H1 (cell line): ENCODE measurements at regions not wholly inside any gene's neighbourhood (a gene's known extent, or its start where the extent isn't known, plus 50 kb on each side); places are given as distances from the start of the nearest gene placed in this dataset.
A peak's percentile ranks its signal among the peaks of the same experiment; 100 is the strongest.

Experiments used
- CTCF ChIA-PET: fragments of 300-600 bp; sonication (Branson Sonifier 250); formaldehyde crosslinking; loops from one replicate; lab custom pipeline; 2021; ENCODE audit not compliant: partially characterized antibody; lab: Charles Lee
- POLR2A ChIA-PET: fragments of 300-600 bp; sonication (Branson Sonifier 250); formaldehyde crosslinking; loops from one replicate; lab custom pipeline; 2021; ENCODE audit warnings: inconsistent platforms; ENCODE audit not compliant: partially characterized antibody; lab: Charles Lee
- DNase-seq, 2 experiments: peaks; one replicate each; pipeline versions ENCODE4 v3.0.0 to v3.0.0-alpha.2; 2010 to 2022; ENCODE audit warnings: low spot score in 2 of 2, low read depth in 1 of 2, mixed read lengths in 1 of 2
- FAIRE-seq: peaks from 2 replicates; lab custom pipeline; 2011; peaks lifted over from hg19 to GRCh38; lab: Jason Lieb, UNC
- H2AFZ ChIP-seq: 2 replicates; pipeline ENCODE4 v1.8.1; 2012; ENCODE audit warnings: low read length, inconsistent platforms
- H2AK5ac ChIP-seq: 2 replicates; pipeline ENCODE4 v1.6.1; 2013; ENCODE audit warnings: low read depth, low read length
- H2BK120ac ChIP-seq: replicated peaks from 2 replicates; pipeline ENCODE3; 2013; ENCODE audit warnings: low read depth, low read length, inconsistent platforms
- H2BK12ac ChIP-seq: 2 replicates; pipeline ENCODE4 v1.6.1; 2013; ENCODE audit warnings: low read depth, low read length
- H2BK15ac ChIP-seq: 2 replicates; pipeline ENCODE4 v1.6.1; 2013; ENCODE audit warnings: low read length
- H2BK20ac ChIP-seq: 2 replicates; pipeline ENCODE4 v1.6.1; 2013; ENCODE audit warnings: low read length
- H2BK5ac ChIP-seq: 2 replicates; pipeline ENCODE4 v1.6.1; 2013; ENCODE audit warnings: low read depth, low read length
- H3K14ac ChIP-seq: 2 replicates; pipeline ENCODE4 v1.6.1; 2013; ENCODE audit warnings: inconsistent platforms; ENCODE audit not compliant: insufficient read length
- H3K18ac ChIP-seq: 2 replicates; pipeline ENCODE4 v1.6.1; 2013; ENCODE audit warnings: low read length; ENCODE audit errors: extremely low read depth
- H3K23ac ChIP-seq: 2 replicates; pipeline ENCODE4 v1.6.1; 2013; ENCODE audit warnings: inconsistent platforms; ENCODE audit not compliant: insufficient read length
- H3K23me2 ChIP-seq: 2 replicates; pipeline ENCODE4 v1.6.1; 2013; ENCODE audit warnings: low read depth, low read length
- H3K27ac ChIP-seq: 2 replicates; pipeline ENCODE4 v1.6.1; 2011; ENCODE audit warnings: low read depth, low read length, inconsistent platforms
- H3K27me3 ChIP-seq, 4 experiments: replicated peaks in 1 of 4; 1 replicate in 1 of 4; 2 replicates in 3 of 4; pipeline versions ENCODE4 v1.6.1 to v1.8.1; 2011 to 2013; ENCODE audit warnings: low read length in 3 of 4, mild to moderate bottlenecking in 3 of 4, inconsistent platforms in 2 of 4, mixed read lengths in 2 of 4, moderate library complexity in 1 of 4; ENCODE audit not compliant: control insufficient read depth in 3 of 4, insufficient read depth in 3 of 4; ENCODE audit errors: extremely low read depth in 1 of 4
- H3K36me3 ChIP-seq, 4 experiments: 2 replicates each; pipeline versions ENCODE4 v1.6.1 to v1.8.1; 2011 to 2013; ENCODE audit warnings: mild to moderate bottlenecking in 4 of 4, low read length in 3 of 4, moderate library complexity in 2 of 4, control low read depth in 1 of 4, inconsistent platforms in 1 of 4; ENCODE audit not compliant: insufficient read depth in 4 of 4, control insufficient read depth in 2 of 4
- H3K4ac ChIP-seq: replicated peaks from 2 replicates; pipeline ENCODE3; 2013; ENCODE audit warnings: low read length, low read depth, mixed read lengths, inconsistent platforms; ENCODE audit not compliant: insufficient read length
- H3K4me1 ChIP-seq, 4 experiments: replicated peaks in 1 of 4; 1 replicate in 1 of 4; 2 replicates in 3 of 4; pipeline versions ENCODE4 v1.6.1 to v1.8.1; 2011 to 2013; ENCODE audit warnings: low read length in 3 of 4, inconsistent platforms in 2 of 4, mixed read lengths in 1 of 4; ENCODE audit not compliant: insufficient read depth in 4 of 4, control insufficient read depth in 3 of 4
- H3K4me2 ChIP-seq, 2 experiments: 2 replicates each; pipeline versions ENCODE4 v1.6.1 to v1.8.1; 2011 to 2013; ENCODE audit warnings: low read depth in 2 of 2, low read length in 2 of 2, control low read depth in 1 of 2, inconsistent platforms in 1 of 2, mild to moderate bottlenecking in 1 of 2; ENCODE audit not compliant: insufficient read depth in 1 of 2
- H3K4me3 ChIP-seq, 4 experiments: fragments of 200-600, 300-600 bp in 1 of 4; sonication (generic), shearing (Covaris generic), sonication (Bioruptor Twin) in 1 of 4; 2 replicates each; pipeline versions ENCODE4 v1.5.1 to v1.8.1; 2011 to 2016; ENCODE audit warnings: low read length in 4 of 4, low read depth in 3 of 4, control low read depth in 2 of 4, inconsistent platforms in 2 of 4, mild to moderate bottlenecking in 2 of 4, mixed read lengths in 1 of 4, moderate library complexity in 1 of 4; ENCODE audit not compliant: insufficient read depth in 2 of 4; ENCODE audit errors: extremely low read depth in 1 of 4
- H3K56ac ChIP-seq: replicated peaks from 2 replicates; pipeline ENCODE3; 2013; ENCODE audit warnings: low read depth, mild to moderate bottlenecking, mixed read lengths, low read length, inconsistent platforms; ENCODE audit not compliant: insufficient read length
- H3K79me1 ChIP-seq: 2 replicates; pipeline ENCODE4 v1.6.1; 2013; ENCODE audit warnings: low read depth, low read length, control low read depth
- H3K79me2 ChIP-seq, 2 experiments: 2 replicates each; pipeline versions ENCODE4 v1.6.1 to v1.8.1; 2012 to 2013; ENCODE audit warnings: low read length in 2 of 2, mild to moderate bottlenecking in 2 of 2, inconsistent platforms in 1 of 2; ENCODE audit not compliant: insufficient read depth in 2 of 2, control insufficient read depth in 1 of 2
- H3K9ac ChIP-seq, 4 experiments: replicated peaks in 1 of 4; 1 replicate in 1 of 4; 2 replicates in 3 of 4; pipeline versions ENCODE4 v1.6.1 to v1.8.1; 2011 to 2013; ENCODE audit warnings: low read depth in 3 of 4, low read length in 3 of 4, control low read depth in 2 of 4, mild to moderate bottlenecking in 2 of 4, moderate library complexity in 2 of 4, inconsistent platforms in 1 of 4; ENCODE audit errors: extremely low read depth in 1 of 4
- H3K9me3 ChIP-seq, 2 experiments: 2 replicates each; pipeline versions ENCODE4 v1.6.1 to v1.8.1; 2012 to 2013; ENCODE audit warnings: mild to moderate bottlenecking in 2 of 2, moderate library complexity in 2 of 2, control low read depth in 1 of 2, inconsistent platforms in 1 of 2, low read depth in 1 of 2, low read length in 1 of 2, mixed read lengths in 1 of 2; ENCODE audit not compliant: insufficient read depth in 2 of 2
- H4K20me1 ChIP-seq, 2 experiments: replicated peaks in 1 of 2; 2 replicates each; pipeline versions ENCODE3 to v1.8.1; 2011 to 2013; ENCODE audit warnings: inconsistent platforms in 2 of 2, low read length in 2 of 2, mild to moderate bottlenecking in 1 of 2; ENCODE audit not compliant: insufficient read depth in 2 of 2, control insufficient read depth in 1 of 2
- H4K5ac ChIP-seq: 2 replicates; pipeline ENCODE4 v1.6.1; 2013; ENCODE audit warnings: low read length, low read depth, mixed read lengths, inconsistent platforms; ENCODE audit not compliant: insufficient read length
- H4K8ac ChIP-seq: 2 replicates; pipeline ENCODE4 v1.8.0; 2013; ENCODE audit warnings: mild to moderate bottlenecking, moderate library complexity, low read length, inconsistent platforms; ENCODE audit not compliant: insufficient read depth; ENCODE audit errors: extremely low read depth
- H4K91ac ChIP-seq: replicated peaks from 2 replicates; pipeline ENCODE3; 2013; ENCODE audit warnings: low read length, mixed read lengths, inconsistent platforms; ENCODE audit not compliant: insufficient read length
- CTBP2 ChIP-seq: IDR thresholded peaks from 2 replicates; pipeline ENCODE4 v1.7.0; 2011; ENCODE audit warnings: borderline replicate concordance, mild to moderate bottlenecking, moderate library complexity, mixed read lengths, low read length; ENCODE audit not compliant: insufficient read depth, insufficient read length
- JUND ChIP-seq: IDR thresholded peaks from 2 replicates; pipeline ENCODE4 v1.6.1; 2011; ENCODE audit warnings: mild to moderate bottlenecking, improper control_type of control experiment, low read length
- KDM4A ChIP-seq: IDR thresholded peaks from one replicate; pipeline ENCODE4 v1.7.1; 2012; ENCODE audit warnings: low read depth, mild to moderate bottlenecking, moderate library complexity, low read length, inconsistent platforms; ENCODE audit not compliant: severe bottlenecking
- NANOG ChIP-seq: IDR thresholded peaks from 2 replicates; pipeline ENCODE4 v1.6.1; 2011; ENCODE audit warnings: low read length, low read depth, mild to moderate bottlenecking, inconsistent platforms; ENCODE audit not compliant: insufficient read depth, poor library complexity, severe bottlenecking
- RAD21 ChIP-seq, 2 experiments: IDR thresholded peaks in 1 of 2; conservative IDR thresholded peaks in 1 of 2; 2 replicates each; pipeline ENCODE4 v1.6.1; 2011; ENCODE audit warnings: low read depth in 2 of 2, low read length in 2 of 2, improper control_type of control experiment in 1 of 2, inconsistent platforms in 1 of 2, mild to moderate bottlenecking in 1 of 2, moderate library complexity in 1 of 2
- TCF12 ChIP-seq: IDR thresholded peaks from 2 replicates; pipeline ENCODE4 v1.6.1; 2011; ENCODE audit warnings: low read depth, mild to moderate bottlenecking, low read length
- WGBS, 2 experiments: shearing (Covaris generic) in 1 of 2; methylation state at CpG; one replicate each; pipeline versions ENCODE4 v1.1.6 to v1.1.7; 2013 to 2015; ENCODE audit warnings: low lambda C conversion rate in 2 of 2, mixed read lengths in 2 of 2, inconsistent platforms in 1 of 2, low coverage in 1 of 2, missing lambda C conversion rate in 1 of 2; ENCODE audit not compliant: insufficient replicate concordance in 2 of 2, insufficient coverage in 1 of 2, insufficient read length in 1 of 2; ENCODE audit errors: extremely low coverage in 1 of 2, missing lambda C conversion rate in 1 of 2; 5-methylcytosine and 5-hydroxymethylcytosine counted together

GRCh38 chr2:239559417-239560261 is 158.8 kb upstream of the HDAC4 start:
- Histone ChIP-seq H2BK5ac (no peak overlapping the region), H3K9ac (no peak overlapping the region), H3K27me3 (no peaks in the 10 kb centered on the region; a peak in 1 of 7 replicates), H4K8ac (peak overlapping the region; percentile 14; the same call in 1 of the 2 replicates), H4K20me1 (no peaks in the 10 kb centered on the region), H3K27ac (no peak overlapping the region), H3K4me2 (no peak overlapping the region), H3K36me3 (no peaks in the 10 kb centered on the region), H3K23me2 (no peaks in the 10 kb centered on the region), H3K4me3 (no peak overlapping the region), H4K5ac (no peak overlapping the region), H3K9me3 (no peaks in the 10 kb centered on the region), H3K56ac (no peak overlapping the region), H3K23ac (no peak overlapping the region), H3K14ac (no peak overlapping the region), H3K79me1 (no peaks in the 10 kb centered on the region), H3K79me2 (no peaks in the 10 kb centered on the region), H3K4ac (no peak overlapping the region), H3K18ac (no peak overlapping the region), H2BK15ac (no peak overlapping the region), H2AK5ac (no peak overlapping the region), H2BK120ac (no peak overlapping the region), H2BK20ac (no peak overlapping the region), H2AFZ (no peak overlapping the region), H3K4me1 (no peaks in the 10 kb centered on the region), H4K91ac (no peak overlapping the region), H2BK12ac (no peak overlapping the region)
- 96% methylated on average over 26 of the region's 28 CpGs; no CpG with 5 or more reads in 1 of the 2 experiments for WGBS, 2 experiments
- CTCF ChIA-PET: no interaction called here
- POLR2A ChIA-PET: no interaction called here
- no peak for DNase-seq
- FAIRE-seq: no peak
- TF ChIP-seq CTBP2 (no peak), NANOG (no peak), TCF12 (no peak), JUND (no peak), RAD21 (IDR thresholded peaks at IDR 0.05 in 1 of 2, conservative IDR thresholded peaks at IDR 0.05 in 1 of 2; ENCODE audit: low read depth in 2 of 2, low read length in 2 of 2) (no peak), KDM4A (no peak)
